ENCODE measurements at regions not wholly inside any gene's neighbourhood (a gene's known extent, or its start where the extent isn't known, plus 50 kb on each side); places are given as distances from the start of the nearest gene placed in this dataset.

- no peak for TF ChIP-seq ZFX (IDR thresholded peaks at IDR 0.05)
- TF ChIP-seq CTCF (conservative IDR thresholded peaks at IDR 0.05): no peak
- H3K27ac ChIP-seq: no peak overlapping the region
Observed at GRCh38 chr11:130526846-130527245, 78.4 kb downstream of the ADAMTS15 start.

- H3K27ac ChIP-seq: no peak overlapping the region
- TF ChIP-seq ZFX (IDR thresholded peaks at IDR 0.05): no peak
- no peak for TF ChIP-seq CTCF (conservative IDR thresholded peaks at IDR 0.05)
Observed at GRCh38 chr11:130527636-130528297, 79.3 kb downstream of the ADAMTS15 start.

GRCh38 chr11:130528298-130529261, 80.1 kb downstream of the ADAMTS15 start:
- H3K27ac ChIP-seq: no peak overlapping the region
- TF ChIP-seq ZFX (IDR thresholded peaks at IDR 0.05) (no peak), CTCF (conservative IDR thresholded peaks at IDR 0.05) (no peak)

GRCh38 chr11:130529366-130529765, 80.9 kb downstream of the ADAMTS15 start:
- no peak overlapping the region for H3K27ac ChIP-seq
- TF ChIP-seq CTCF (conservative IDR thresholded peaks at IDR 0.05): no peak
- no peak for TF ChIP-seq ZFX (IDR thresholded peaks at IDR 0.05)

GRCh38 chr11:130531061-130531460, 82.6 kb downstream of the ADAMTS15 start:
- no peak for TF ChIP-seq CTCF (conservative IDR thresholded peaks at IDR 0.05)
- TF ChIP-seq ZFX (IDR thresholded peaks at IDR 0.05): no peak
- H3K27ac ChIP-seq: no peak overlapping the region

GRCh38 chr11:130533113-130533798, 84.8 kb downstream of the ADAMTS15 start:
- TF ChIP-seq CTCF (conservative IDR thresholded peaks at IDR 0.05) (no peak), ZFX (IDR thresholded peaks at IDR 0.05) (no peak)
- no peak overlapping the region; the same call in 1 of the 2 replicates for H3K27ac ChIP-seq

All from C4-2B (cell line).